NB4 (cell line): ENCODE measurements at regions not wholly inside any gene's neighbourhood (a gene's known extent, or its start where the extent isn't known, plus 50 kb on each side); places are given as distances from the start of the nearest gene placed in this dataset.

Source experiments
- MAX ChIP-seq: IDR thresholded peaks from 2 replicates; pipeline ENCODE4 v1.6.1; 2011; ENCODE audit warnings: low read depth, low read length
- MYC ChIP-seq: IDR thresholded peaks from 2 replicates; pipeline ENCODE4 v1.6.1; 2011; ENCODE audit warnings: low read depth, low read length
- POLR2A ChIP-seq: IDR thresholded peaks from 2 replicates; pipeline ENCODE4 v1.6.1; 2011; ENCODE audit warnings: mild to moderate bottlenecking; ENCODE audit not compliant: insufficient read length; ENCODE audit errors: extremely low read depth
- TF ChIP-seq, protein P1 (sequence below): IDR thresholded peaks from one replicate; pipeline ENCODE4 v1.5.1; 2012; ENCODE audit warnings: low read depth, low read length

DNA sequence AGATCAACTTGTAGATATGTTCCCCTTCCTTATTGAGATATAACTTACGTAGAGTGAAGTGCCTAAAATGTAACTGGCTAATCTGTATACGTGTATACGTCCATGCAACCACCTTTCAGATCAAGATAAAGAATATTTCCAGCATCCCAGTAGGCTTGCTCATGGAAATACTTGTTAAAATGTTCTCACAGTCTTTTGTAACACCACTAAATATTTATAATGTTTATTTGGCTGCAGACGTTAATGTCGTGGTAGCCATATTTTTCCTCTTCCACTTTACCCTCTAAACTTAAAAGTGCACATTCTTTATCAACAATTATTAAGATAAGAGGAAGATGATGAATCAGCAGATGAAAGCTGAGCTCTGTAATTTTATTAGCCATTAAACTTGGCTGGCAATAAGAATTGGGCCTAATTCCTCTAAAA is 447.4 kb downstream of the AEBP2 start:
- TF ChIP-seq, protein P1, sequence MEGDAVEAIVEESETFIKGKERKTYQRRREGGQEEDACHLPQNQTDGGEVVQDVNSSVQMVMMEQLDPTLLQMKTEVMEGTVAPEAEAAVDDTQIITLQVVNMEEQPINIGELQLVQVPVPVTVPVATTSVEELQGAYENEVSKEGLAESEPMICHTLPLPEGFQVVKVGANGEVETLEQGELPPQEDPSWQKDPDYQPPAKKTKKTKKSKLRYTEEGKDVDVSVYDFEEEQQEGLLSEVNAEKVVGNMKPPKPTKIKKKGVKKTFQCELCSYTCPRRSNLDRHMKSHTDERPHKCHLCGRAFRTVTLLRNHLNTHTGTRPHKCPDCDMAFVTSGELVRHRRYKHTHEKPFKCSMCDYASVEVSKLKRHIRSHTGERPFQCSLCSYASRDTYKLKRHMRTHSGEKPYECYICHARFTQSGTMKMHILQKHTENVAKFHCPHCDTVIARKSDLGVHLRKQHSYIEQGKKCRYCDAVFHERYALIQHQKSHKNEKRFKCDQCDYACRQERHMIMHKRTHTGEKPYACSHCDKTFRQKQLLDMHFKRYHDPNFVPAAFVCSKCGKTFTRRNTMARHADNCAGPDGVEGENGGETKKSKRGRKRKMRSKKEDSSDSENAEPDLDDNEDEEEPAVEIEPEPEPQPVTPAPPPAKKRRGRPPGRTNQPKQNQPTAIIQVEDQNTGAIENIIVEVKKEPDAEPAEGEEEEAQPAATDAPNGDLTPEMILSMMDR: no peak
- TF ChIP-seq MAX: no peak
- TF ChIP-seq POLR2A: no peak
- no peak for TF ChIP-seq MYC
